Left ventricle myocardium inferior (tissue), 1 donor: ENCODE measurements at regions not wholly inside any gene's neighbourhood (a gene's known extent, or its start where the extent isn't known, plus 50 kb on each side); places are given as distances from the start of the nearest gene placed in this dataset.

Experiments used
- DNase-seq: peaks from one replicate; pipeline ENCODE4 v3.0.0-alpha.2; 2020
- H3K27ac ChIP-seq: fragments of 200-600 bp; replicated peaks from 2 replicates; pipeline ENCODE4 v1.8.0; 2021
- H3K27me3 ChIP-seq: fragments of 200-600 bp; 2 replicates; pipeline ENCODE4 v1.8.0; 2021; ENCODE audit warnings: low read depth
- H3K36me3 ChIP-seq: fragments of 200-600 bp; 2 replicates; pipeline ENCODE4 v1.8.0; 2021
- H3K4me1 ChIP-seq: fragments of 200-600 bp; 2 replicates; pipeline ENCODE4 v1.8.0; 2021
- H3K4me3 ChIP-seq: fragments of 200-600 bp; 2 replicates; pipeline ENCODE4 v1.8.0; 2021; ENCODE audit warnings: mild to moderate bottlenecking, moderate library complexity
- H3K9me3 ChIP-seq: fragments of 200-600 bp; replicated peaks from 2 replicates; pipeline ENCODE4 v1.8.0; 2021
- CTCF ChIP-seq: fragments of 200-600 bp; IDR thresholded peaks from 2 replicates; pipeline ENCODE4 v1.8.0; 2021; ENCODE audit warnings: antibody characterized with exemption, mild to moderate bottlenecking, borderline replicate concordance
- intact Hi-C: fragments of 100-400 bp; cut with micrococcal nuclease; formaldehyde crosslinking; loops from one replicate; pipeline ENCODE4 v1.11.0; 2022
- donor health status: DM: no; HTN: yes; CAD: no; lungs with severe emphysema.

DNA sequence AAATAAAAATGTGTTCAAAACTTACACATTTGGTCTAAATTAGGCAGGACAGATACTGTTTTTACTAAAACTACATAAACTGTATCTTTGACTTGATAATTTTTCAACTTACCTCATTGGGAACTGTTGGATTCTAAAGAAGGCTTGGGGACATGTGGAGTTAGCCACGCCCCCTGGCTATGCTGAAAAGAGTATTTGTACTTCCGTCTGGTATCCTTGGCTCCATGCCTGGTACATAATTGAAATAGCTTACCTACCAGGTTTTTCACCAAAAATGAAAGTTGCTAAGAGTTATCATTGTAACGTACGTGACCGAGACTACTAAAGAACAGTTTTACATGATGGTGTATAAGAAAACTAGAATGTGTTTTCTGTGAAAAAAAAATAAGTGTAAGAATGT lies 604.8 kb upstream of the IGFBP3 start:
- Histone ChIP-seq H3K4me1 (peaks cover 4% of the 10 kb centered on the region), H3K4me3 (no peak overlapping the region), H3K27me3 (no peaks in the 10 kb centered on the region), H3K27ac (no peak overlapping the region), H3K9me3 (peaks cover 20% of the 10 kb centered on the region), H3K36me3 (no peaks in the 10 kb centered on the region)
- intact Hi-C loops: no loop called here
- no peak for TF ChIP-seq CTCF
- DNase-seq: no peak

DNA sequence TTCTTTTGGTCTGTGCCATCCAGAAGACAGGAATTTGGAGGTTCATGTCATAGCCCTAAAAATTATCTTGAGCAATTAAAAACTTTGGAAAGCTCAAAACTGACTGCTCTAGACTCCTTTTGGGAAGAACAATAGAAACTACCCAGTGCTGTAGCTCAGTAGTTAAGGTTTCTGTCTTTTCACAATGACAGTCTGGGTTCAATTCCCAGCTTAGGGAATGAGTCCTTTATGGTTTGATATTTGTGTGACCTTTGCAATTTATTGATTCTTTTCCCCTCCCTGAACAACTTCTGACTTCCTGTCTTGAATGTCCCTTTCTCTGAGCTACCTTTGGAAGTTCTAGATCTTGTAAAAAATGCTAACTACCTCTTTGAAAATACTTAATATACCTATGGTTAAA lies 603.3 kb upstream of the IGFBP3 start:
- Histone ChIP-seq H3K9me3 (peaks cover 14% of the 10 kb centered on the region), H3K4me1 (peaks cover 4% of the 10 kb centered on the region), H3K4me3 (no peak overlapping the region), H3K27ac (no peak overlapping the region), H3K27me3 (no peaks in the 10 kb centered on the region), H3K36me3 (no peaks in the 10 kb centered on the region)
- intact Hi-C loops: no loop called here
- TF ChIP-seq CTCF: no peak
- DNase-seq: no peak

GRCh38 chr7:46522354-46522906 lies 601.4 kb upstream of the IGFBP3 start:
- H3K4me1 ChIP-seq: peaks cover 4% of the 10 kb centered on the region

DNA sequence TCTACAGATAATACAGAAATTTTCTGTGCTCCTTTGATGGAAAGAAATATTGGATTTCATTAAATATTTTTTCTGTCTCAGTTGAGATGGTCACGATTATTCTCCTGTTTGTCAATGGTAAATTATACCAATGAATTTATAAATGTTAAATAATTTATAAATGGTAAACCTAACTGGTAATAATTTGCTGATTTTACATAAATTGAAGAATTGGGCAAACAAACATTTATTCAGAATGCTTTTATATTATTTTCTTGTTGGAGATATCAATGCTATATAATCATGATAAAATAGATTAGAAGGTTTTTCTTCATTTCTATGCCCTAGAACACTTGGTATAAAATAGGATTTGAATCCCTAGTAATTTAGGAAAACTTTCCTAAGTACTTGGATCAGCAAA lies 597.6 kb upstream of the IGFBP3 start:
- intact Hi-C loops: no loop called here
- Histone ChIP-seq H3K4me3 (no peak overlapping the region), H3K4me1 (no peaks in the 10 kb centered on the region), H3K9me3 (no peaks in the 10 kb centered on the region), H3K27ac (no peak overlapping the region), H3K36me3 (no peaks in the 10 kb centered on the region), H3K27me3 (no peaks in the 10 kb centered on the region)
- TF ChIP-seq CTCF: no peak
- DNase-seq: no peak

More at GRCh38 chr7:46522354-46522906, 601.4 kb upstream of the IGFBP3 start:
- intact Hi-C loops: no loop called here
- Histone ChIP-seq H3K27ac (no peak overlapping the region), H3K27me3 (no peaks in the 10 kb centered on the region), H3K36me3 (no peaks in the 10 kb centered on the region), H3K9me3 (peaks cover 8% of the 10 kb centered on the region), H3K4me3 (no peak overlapping the region)
- TF ChIP-seq CTCF: no peak
- no peak for DNase-seq

- intact Hi-C loops: no loop called here
- no peaks in the 10 kb centered on the region for H3K27me3 ChIP-seq
- H3K36me3 ChIP-seq: no peaks in the 10 kb centered on the region
- no peak overlapping the region for H3K4me3 ChIP-seq
- no peak for TF ChIP-seq CTCF
- H3K9me3 ChIP-seq: no peaks in the 10 kb centered on the region
- H3K27ac ChIP-seq: no peak overlapping the region
- no peak for DNase-seq
- H3K4me1 ChIP-seq: peaks cover 5% of the 10 kb centered on the region
These were observed 594.9 kb upstream of the IGFBP3 start for GRCh38 chr7:46515844-46516590.
